NCI-H82 (cell line): ENCODE measurements at regions not wholly inside any gene's neighbourhood (a gene's known extent, or its start where the extent isn't known, plus 50 kb on each side); places are given as distances from the start of the nearest gene placed in this dataset.

Experiments
- DNase-seq: peaks from one replicate; lab custom pipeline; 2025; lab: John Stamatoyannopoulos, UW

GRCh38 chr2:62447411-62447810 lies 58.6 kb downstream of the TMEM17 start:
- DNase-seq = no peak

- no peak for DNase-seq
These were observed 59.5 kb downstream of the TMEM17 start for GRCh38 chr2:62446491-62446890.

- DNase-seq = no peak
These were observed 62.1 kb downstream of the TMEM17 start for GRCh38 chr2:62443886-62444285.

- DNase-seq = no peak
These were observed 62.5 kb downstream of the TMEM17 start for GRCh38 chr2:62443471-62443870.

GRCh38 chr2:62441824-62442223 lies 64.2 kb downstream of the TMEM17 start:
- DNase-seq = no peak

GRCh38 chr2:62441421-62441820 lies 64.6 kb downstream of the TMEM17 start:
- no peak for DNase-seq

GRCh38 chr2:62440281-62440946 lies 65.6 kb downstream of the TMEM17 start:
- no peak for DNase-seq

GRCh38 chr2:62439425-62439824 lies 66.6 kb downstream of the TMEM17 start:
- no peak for DNase-seq

- DNase-seq = no peak
These were observed 68.2 kb downstream of the TMEM17 start for GRCh38 chr2:62437785-62438184.

- no peak for DNase-seq
These were observed 70.3 kb downstream of the TMEM17 start for GRCh38 chr2:62435720-62436119.

- DNase-seq = no peak
These were observed 73.6 kb downstream of the TMEM17 start for GRCh38 chr2:62432407-62432806.

- DNase-seq = no peak
These were observed 74.5 kb downstream of the TMEM17 start for GRCh38 chr2:62431512-62431911.

GRCh38 chr2:62430146-62430545 lies 75.8 kb downstream of the TMEM17 start:
- no peak for DNase-seq

- no peak for DNase-seq
These were observed 78.8 kb downstream of the TMEM17 start for GRCh38 chr2:62427146-62427545.

GRCh38 chr2:62426154-62426912 lies 79.7 kb downstream of the TMEM17 start:
- DNase-seq = no peak

GRCh38 chr2:62425684-62426083 lies 80.3 kb downstream of the TMEM17 start:
- no peak for DNase-seq

- DNase-seq = no peak
These were observed 81.1 kb downstream of the TMEM17 start for GRCh38 chr2:62424899-62425298.

GRCh38 chr2:62423883-62424458 lies 82.0 kb downstream of the TMEM17 start:
- no peak for DNase-seq

- peak; percentile 26 for DNase-seq
These were observed 82.8 kb downstream of the TMEM17 start for GRCh38 chr2:62423235-62423634.

GRCh38 chr2:62415518-62415917 lies 90.5 kb downstream of the TMEM17 start:
- DNase-seq = no peak

- no peak for DNase-seq
These were observed 91.0 kb downstream of the TMEM17 start for GRCh38 chr2:62415019-62415431.

GRCh38 chr2:62413116-62413663 lies 92.8 kb downstream of the TMEM17 start:
- DNase-seq = no peak

- DNase-seq = no peak
These were observed 93.7 kb downstream of the TMEM17 start for GRCh38 chr2:62412347-62412742.
